ENCODE measurements at regions not wholly inside any gene's neighbourhood (a gene's known extent, or its start where the extent isn't known, plus 50 kb on each side); places are given as distances from the start of the nearest gene placed in this dataset.

GRCh38 chr21:38909109-38909508 is 103.4 kb downstream of the ETS2 start:
- TF ChIP-seq, protein P1, sequence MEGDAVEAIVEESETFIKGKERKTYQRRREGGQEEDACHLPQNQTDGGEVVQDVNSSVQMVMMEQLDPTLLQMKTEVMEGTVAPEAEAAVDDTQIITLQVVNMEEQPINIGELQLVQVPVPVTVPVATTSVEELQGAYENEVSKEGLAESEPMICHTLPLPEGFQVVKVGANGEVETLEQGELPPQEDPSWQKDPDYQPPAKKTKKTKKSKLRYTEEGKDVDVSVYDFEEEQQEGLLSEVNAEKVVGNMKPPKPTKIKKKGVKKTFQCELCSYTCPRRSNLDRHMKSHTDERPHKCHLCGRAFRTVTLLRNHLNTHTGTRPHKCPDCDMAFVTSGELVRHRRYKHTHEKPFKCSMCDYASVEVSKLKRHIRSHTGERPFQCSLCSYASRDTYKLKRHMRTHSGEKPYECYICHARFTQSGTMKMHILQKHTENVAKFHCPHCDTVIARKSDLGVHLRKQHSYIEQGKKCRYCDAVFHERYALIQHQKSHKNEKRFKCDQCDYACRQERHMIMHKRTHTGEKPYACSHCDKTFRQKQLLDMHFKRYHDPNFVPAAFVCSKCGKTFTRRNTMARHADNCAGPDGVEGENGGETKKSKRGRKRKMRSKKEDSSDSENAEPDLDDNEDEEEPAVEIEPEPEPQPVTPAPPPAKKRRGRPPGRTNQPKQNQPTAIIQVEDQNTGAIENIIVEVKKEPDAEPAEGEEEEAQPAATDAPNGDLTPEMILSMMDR (IDR thresholded peaks at IDR 0.05; ENCODE audit: insufficient read depth, low read length), result no peak
- TF ChIP-seq POLR2AphosphoS5 (IDR thresholded peaks at IDR 0.05; ENCODE audit: low read depth) (no peak), GABPA (IDR thresholded peaks at IDR 0.05; ENCODE audit: low read depth) (no peak), SPI1 (IDR thresholded peaks at IDR 0.05; ENCODE audit: borderline replicate concordance, low read depth) (no peak), REST (IDR thresholded peaks at IDR 0.05; ENCODE audit: insufficient replicate concordance, low read depth) (no peak)

GRCh38 chr21:38908537-38908936 is 102.8 kb downstream of the ETS2 start:
- no peak overlapping the region for H3K4me3 ChIP-seq (replicated peaks; ENCODE audit: insufficient read depth, low read length)
- H3K27me3 ChIP-seq (ENCODE audit: insufficient read depth, poor library complexity, severe bottlenecking), result no peaks in the 10 kb centered on the region
- no peak for TF ChIP-seq REST (IDR thresholded peaks at IDR 0.05; ENCODE audit: insufficient replicate concordance, low read depth)
- TF ChIP-seq SPI1 (IDR thresholded peaks at IDR 0.05; ENCODE audit: borderline replicate concordance, low read depth), result no peak
- no peak for TF ChIP-seq POLR2AphosphoS5 (IDR thresholded peaks at IDR 0.05; ENCODE audit: low read depth)
- TF ChIP-seq, protein P1 (IDR thresholded peaks at IDR 0.05; ENCODE audit: insufficient read depth, low read length), result no peak
- no peak for TF ChIP-seq GABPA (IDR thresholded peaks at IDR 0.05; ENCODE audit: low read depth)
- DNase-seq (ENCODE audit: low read depth in 1 of 2, low spot score in 1 of 2), result no peak
- H3K27ac ChIP-seq (replicated peaks), result no peak overlapping the region

More at GRCh38 chr21:38909109-38909508, 103.4 kb downstream of the ETS2 start:
- Histone ChIP-seq H3K27ac (replicated peaks) (no peak overlapping the region), H3K4me3 (replicated peaks; ENCODE audit: insufficient read depth, low read length) (no peak overlapping the region), H3K27me3 (ENCODE audit: insufficient read depth, poor library complexity, severe bottlenecking) (no peaks in the 10 kb centered on the region)
- no peak for DNase-seq (ENCODE audit: low read depth in 1 of 2, low spot score in 1 of 2)

- Histone ChIP-seq H3K4me3 (replicated peaks; ENCODE audit: insufficient read depth, low read length) (no peak overlapping the region), H3K27ac (replicated peaks) (no peak overlapping the region), H3K27me3 (ENCODE audit: insufficient read depth, poor library complexity, severe bottlenecking) (no peaks in the 10 kb centered on the region)
- TF ChIP-seq GABPA (IDR thresholded peaks at IDR 0.05; ENCODE audit: low read depth) (no peak), SPI1 (IDR thresholded peaks at IDR 0.05; ENCODE audit: borderline replicate concordance, low read depth) (no peak), POLR2AphosphoS5 (IDR thresholded peaks at IDR 0.05; ENCODE audit: low read depth) (no peak), REST (IDR thresholded peaks at IDR 0.05; ENCODE audit: insufficient replicate concordance, low read depth) (no peak)
- TF ChIP-seq, protein P1 (IDR thresholded peaks at IDR 0.05; ENCODE audit: insufficient read depth, low read length), result no peak
- no peak for DNase-seq (ENCODE audit: low read depth in 1 of 2, low spot score in 1 of 2)
Measured at GRCh38 chr21:38905752-38906151, 100.0 kb downstream of the ETS2 start.

Data from HL-60 (cell line).